AG08396 (cell line): ENCODE measurements at regions not wholly inside any gene's neighbourhood (a gene's known extent, or its start where the extent isn't known, plus 50 kb on each side); places are given as distances from the start of the nearest gene placed in this dataset.
"Not testable (repeated sequence)": the region's sequence is repeated elsewhere in the genome, so short reads cannot be mapped to it uniquely, and the experiment has no call there.

Source experiments
- DNase-seq: peaks from one replicate; pipeline ENCODE4 v3.0.0; 2012; ENCODE audit warnings: low spot score, mixed read lengths

GRCh38 chr15:25236143-25236860 lies 202.5 kb downstream of the UBE3A start:
- no peak for DNase-seq

DNA sequence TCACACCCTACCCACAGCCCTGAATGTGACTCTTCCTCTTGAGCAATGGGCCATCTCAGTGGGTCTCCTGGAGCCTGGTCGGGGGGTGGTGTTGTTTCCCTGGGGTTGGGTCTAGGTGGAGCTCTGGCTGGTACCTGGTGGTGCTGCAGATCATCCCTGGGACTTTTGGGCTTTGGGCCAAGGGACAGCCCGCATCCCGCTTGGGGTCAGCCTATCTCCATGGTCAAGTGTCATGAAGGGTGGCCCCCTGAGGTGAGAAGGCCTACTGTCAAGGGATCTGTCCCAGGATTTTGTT lies 202.0 kb downstream of the UBE3A start:
- no peak for DNase-seq

DNA sequence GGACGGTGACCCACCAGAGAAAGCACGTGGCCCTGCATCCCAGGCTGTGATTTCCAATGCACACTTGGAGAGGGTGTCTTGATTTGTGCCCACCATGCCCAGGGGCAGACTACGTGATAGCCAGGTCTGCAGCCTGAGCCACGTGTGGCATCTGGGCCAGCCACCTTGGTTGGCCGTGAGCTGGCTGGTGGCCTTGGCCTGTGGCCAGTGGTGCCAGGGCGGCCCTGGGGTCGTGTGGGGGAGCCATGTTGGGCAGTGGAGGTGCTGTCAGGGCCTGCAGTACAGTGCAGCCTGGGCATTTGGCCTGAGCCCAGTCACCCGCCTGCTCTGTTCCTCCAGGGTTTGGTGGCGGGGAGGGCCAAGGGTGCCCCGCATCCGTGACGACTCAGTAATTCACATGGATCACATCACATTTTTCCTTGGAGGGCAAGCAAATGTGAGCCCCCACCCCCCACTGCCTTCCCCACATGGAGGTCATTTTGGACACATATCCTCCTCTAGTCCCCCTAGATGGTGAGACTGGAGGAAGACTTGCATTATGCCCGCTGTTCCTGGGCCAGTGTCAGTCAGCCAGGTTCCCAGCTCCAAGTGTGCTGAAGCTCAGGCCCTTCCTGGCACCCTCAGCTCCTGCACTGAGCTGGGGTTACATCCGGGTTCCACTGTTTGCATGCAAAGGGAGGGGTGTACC lies 201.4 kb downstream of the UBE3A start:
- no peak for DNase-seq

DNA sequence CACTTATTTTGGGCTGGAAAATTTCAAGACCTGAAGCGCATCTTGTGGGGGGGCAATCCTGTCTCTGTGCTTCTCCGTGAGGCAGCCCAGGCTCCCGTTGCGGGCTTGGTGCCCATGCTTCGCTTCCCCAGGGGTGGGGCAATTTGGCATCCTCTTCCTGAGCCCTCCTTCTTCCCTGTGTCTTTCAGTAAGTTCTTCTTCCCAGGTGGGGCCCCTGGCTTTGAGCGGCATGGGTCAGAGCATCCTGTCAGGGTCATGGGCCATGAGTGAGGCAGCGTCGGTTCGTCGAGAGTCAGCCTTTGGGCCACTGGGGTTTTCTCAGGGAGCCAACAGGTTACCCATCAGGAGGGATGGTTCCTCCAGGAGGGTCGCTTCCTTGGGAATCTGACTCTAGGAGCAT lies 200.7 kb downstream of the UBE3A start:
- DNase-seq, result no peak

DNA sequence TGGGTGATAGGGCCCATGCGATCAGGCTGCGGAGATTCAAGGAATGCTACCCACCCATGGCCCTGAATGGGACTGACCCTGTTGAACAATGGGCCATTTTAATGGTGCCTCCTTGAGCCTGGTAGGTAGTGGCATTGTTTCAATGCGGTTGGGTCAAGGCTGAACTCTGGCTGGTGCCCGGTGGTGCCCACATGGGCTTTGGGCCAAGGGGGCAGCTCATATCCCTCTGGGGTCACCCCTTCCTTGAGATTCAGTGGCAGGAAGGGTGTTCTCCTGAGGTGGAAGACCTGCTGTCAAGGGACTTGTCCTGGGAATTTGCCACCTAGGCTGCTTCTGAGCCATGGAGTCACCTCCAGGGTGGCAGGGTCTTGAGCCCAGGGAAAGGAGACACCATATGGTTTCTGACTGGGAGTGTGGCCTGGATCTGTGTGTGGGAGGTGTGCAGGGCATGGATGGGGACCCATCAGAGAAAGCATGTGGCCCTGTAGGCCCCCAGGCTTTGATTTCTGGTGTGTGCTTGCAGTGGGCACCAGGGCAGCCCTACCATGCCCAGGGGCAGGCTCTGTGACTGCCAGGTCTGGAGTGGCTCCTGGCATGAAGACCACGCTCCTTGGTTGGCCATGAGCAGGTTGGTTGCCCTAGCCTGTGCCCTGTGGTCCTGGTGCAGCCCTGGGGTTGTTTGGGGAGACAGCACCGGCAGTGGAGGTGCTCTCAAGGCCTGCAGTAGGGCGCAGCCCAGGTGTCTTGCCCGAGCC lies 199.9 kb downstream of the UBE3A start:
- no peak for DNase-seq

- DNase-seq, result no peak
These were observed 199.1 kb downstream of the UBE3A start for GRCh38 chr15:25239471-25240345.

GRCh38 chr15:25240461-25241021 lies 198.3 kb downstream of the UBE3A start:
- DNase-seq, result no peak

DNA sequence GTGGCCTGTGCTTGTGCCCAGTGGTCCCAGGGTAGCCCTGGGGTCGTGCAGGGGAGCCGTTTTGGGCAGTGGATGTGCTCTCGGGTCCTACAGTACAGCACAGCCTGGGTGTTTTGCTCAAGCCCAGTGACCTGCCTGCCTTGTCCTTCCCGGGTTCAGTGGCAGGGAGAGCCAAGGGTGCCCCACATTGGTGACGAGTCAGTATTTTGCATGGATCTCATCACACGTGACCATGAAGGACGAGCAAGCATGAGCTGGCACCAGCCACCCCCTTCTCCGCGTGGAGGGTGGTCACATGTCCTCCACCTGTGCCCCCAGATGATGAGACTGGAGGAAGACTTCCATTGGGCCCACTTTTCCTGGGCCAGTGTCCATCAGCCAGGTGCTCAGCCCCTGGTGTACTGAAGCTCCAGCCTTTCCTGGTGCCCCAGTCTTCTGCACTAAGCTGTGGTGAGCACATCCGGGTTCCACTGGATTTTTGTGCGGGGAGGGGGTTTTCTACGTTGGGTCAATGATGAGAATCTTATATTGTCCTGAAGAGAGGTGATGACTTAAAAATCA lies 197.5 kb downstream of the UBE3A start:
- no peak for DNase-seq

GRCh38 chr15:25242166-25242879 lies 196.5 kb downstream of the UBE3A start:
- no peak for DNase-seq

DNA sequence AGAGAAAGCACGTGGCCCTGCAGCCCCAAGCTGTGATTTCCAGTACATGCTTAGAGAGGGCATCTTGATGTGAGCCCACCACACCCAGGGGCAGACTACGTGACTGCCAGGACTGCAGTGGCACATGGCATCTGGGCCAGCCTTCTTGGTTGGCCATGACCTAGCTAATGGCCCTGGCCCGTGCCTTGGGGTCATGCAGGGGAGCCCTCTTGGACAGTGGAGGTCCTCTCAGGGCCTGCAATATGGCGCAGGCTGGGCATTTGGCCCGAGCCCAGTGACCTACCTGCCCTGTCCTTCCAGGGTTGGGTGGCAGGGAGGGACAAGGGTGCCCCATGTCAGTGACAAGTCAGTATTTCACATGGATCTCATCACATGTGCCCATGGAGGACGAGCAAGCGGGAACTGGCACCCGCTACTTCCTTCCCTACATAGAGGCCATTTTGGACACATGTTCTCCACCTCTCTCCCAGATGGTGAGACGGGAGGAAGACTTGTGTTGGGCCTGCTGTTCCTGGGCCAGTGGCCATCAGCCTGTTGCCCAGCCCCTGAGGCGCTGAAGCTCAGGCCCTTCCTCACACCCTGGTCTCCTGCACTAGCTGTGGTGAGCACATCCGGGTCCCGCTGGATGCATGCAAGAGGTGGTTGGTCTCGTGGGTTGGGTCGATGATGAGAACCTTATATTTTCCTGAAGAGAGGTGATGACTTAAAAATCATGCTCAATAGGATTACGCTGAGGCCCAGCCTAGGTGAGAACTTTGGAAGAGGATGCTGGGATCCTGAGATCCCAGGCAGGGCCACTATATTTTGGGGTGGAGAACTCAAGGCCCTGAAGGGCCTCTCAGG lies 195.6 kb downstream of the UBE3A start:
- no peak for DNase-seq

DNA sequence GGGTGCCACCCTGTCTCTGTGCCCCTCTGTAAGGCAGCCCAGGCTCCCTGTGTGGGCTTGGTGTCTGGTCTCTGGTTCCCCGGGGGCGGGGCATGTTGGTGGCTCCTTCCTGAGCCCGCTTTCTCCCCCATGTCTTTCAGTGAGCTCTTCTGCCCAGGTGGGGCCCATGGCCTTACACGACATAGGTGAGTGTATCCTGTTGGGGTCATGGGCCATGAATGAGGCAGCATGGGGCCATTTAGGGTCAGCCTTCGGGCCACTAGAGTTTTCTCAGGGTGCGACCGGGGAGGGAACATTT lies 195.1 kb downstream of the UBE3A start:
- no peak for DNase-seq

DNA sequence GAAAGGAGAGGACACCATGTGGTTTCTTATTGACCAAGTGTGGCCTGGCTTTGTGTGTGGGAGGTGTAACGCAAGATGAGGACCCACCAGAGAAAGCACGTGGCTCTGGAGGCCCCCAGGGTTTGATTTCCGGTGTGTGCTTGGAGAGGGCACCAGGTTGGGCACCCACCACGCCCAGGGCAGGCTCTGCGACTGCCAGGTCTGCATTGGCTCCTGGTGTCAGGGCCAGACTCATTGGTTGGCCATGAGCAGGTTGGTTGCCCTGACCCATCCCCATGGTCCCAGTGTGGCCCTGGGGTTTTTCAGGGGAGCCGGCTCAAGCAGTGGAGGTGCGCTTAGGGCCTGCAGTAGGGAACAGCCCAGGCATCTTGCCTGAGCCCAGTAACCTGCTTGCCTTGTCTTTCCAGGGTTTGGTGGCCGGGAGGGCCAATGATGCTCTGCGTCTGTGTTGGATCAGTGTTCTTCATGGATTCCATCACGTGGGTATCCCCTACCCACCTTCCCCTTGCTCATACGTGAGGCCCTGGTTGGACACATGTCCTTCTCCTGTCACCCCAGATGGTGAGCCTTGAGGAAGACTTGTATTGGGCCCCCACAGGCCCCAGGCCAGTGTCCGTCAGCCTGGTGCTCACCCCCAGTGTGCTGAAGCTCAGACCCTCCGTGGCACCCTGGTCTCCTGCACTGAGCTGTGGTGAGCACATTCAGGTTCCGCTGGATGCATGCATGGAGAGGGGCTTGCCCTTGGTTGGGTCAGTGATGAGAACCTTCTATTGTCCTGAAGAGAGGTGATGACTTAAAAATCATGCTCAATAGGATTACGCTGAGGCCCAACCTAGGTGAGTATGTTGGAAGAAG lies 193.9 kb downstream of the UBE3A start:
- no peak for DNase-seq

- no peak for DNase-seq
These were observed 192.8 kb downstream of the UBE3A start for GRCh38 chr15:25245801-25246622.

- no peak for DNase-seq
These were observed 192.0 kb downstream of the UBE3A start for GRCh38 chr15:25246641-25247406.

GRCh38 chr15:25247407-25248038 lies 191.3 kb downstream of the UBE3A start:
- no peak for DNase-seq

GRCh38 chr15:25248087-25248486 lies 190.7 kb downstream of the UBE3A start:
- DNase-seq, result not testable (repeated sequence)

DNA sequence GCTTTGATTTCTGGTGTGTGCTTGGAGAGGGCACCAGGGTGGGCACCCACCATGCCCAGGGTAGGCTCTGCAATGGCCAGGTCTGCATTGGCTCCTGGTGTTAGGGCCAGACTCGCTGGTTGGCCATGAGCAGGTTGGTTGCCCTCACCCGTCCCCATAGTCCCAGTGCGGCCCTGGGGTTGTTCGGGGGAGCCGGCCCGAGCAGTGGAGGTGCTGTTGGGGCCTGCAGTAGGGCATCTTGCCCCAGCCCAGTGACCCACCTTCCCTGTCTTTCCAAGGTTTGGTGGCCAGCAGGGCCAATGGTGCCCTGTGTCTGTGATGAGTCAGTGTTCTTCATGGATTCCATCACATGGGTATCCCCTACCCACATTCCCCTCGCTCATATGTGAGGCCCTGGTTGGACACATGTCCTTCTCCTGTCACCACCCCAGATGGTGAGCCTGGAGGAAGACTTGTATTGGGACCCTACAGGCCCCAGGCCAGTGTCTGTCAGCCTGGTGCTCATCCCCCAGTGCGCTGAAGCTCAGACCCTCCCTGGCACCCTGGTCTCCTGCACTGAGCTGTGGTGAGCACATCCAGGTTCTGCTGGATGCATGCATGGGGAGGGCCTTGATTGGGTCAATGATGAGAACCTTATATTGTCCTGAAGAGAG lies 190.1 kb downstream of the UBE3A start:
- DNase-seq, result no peak
